HG03469 (cell line): ENCODE measurements at regions not wholly inside any gene's neighbourhood (a gene's known extent, or its start where the extent isn't known, plus 50 kb on each side); places are given as distances from the start of the nearest gene placed in this dataset.
"Not testable (repeated sequence)": the region's sequence is repeated elsewhere in the genome, so short reads cannot be mapped to it uniquely, and the experiment has no call there.

Source experiments
- ATAC-seq: cut with Tn5 transposase; IDR thresholded peaks from one replicate; pipeline ENCODE4 v1.9.1; 2021; ENCODE audit warnings: mild to moderate bottlenecking, moderate library complexity, moderate number of reproducible peaks; ENCODE audit not compliant: unreplicated experiment

GRCh38 chr3:138890555-138891187 is 55.9 kb upstream of the PIK3CB start:
- peak; percentile 71 for ATAC-seq

- ATAC-seq = no peak
Observed at GRCh38 chr3:138889792-138890191, 55.1 kb upstream of the PIK3CB start.

GRCh38 chr3:138888560-138888959 is 53.8 kb upstream of the PIK3CB start:
- ATAC-seq = no peak

DNA sequence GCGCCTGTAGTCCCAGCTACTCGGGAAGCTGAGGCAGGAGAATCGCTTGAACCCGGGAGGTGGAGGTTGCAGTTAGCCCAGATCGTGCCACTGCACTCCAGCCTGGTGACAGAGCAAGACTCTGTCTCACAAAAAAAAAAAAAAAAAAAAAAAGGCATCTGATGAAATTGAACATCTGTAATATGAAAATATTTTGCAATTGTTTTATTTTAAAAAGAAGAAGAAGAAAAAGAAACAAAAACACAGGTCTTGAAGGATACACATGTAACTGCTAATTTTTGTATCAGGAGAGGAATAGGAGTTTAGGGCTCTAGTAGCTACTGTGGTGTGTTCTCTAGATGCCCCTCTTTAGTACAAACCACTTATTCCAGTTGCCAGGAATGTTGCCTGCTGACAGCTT is 51.4 kb upstream of the PIK3CB start:
- not testable (repeated sequence) for ATAC-seq
